Motor neuron (in vitro differentiated cells): ENCODE measurements at regions not wholly inside any gene's neighbourhood (a gene's known extent, or its start where the extent isn't known, plus 50 kb on each side); places are given as distances from the start of the nearest gene placed in this dataset.

ENCODE experiments used
- ATAC-seq, 8 experiments: fragments of 200-7000 bp; cut with Tn5 transposase; replicated peaks in 6 of 8; 2 replicates each; pipeline ENCODE4 v1.8.0; 2021; ENCODE audit warnings: mild to moderate bottlenecking in 8 of 8, moderate library complexity in 8 of 8
- H3K27ac ChIP-seq, 2 donors: fragments of 250-450 bp; sonication (Bioruptor Pico); 2 replicates each; pipeline ENCODE4 v1.9.0; 2021; ENCODE audit warnings: antibody characterized with exemption in 2 of 2, mild to moderate bottlenecking in 2 of 2, moderate library complexity in 1 of 2
- H3K4me1 ChIP-seq, 2 donors: fragments of 250-450 bp; sonication (Bioruptor Pico); replicated peaks in 1 of 2; 2 replicates each; pipeline ENCODE4 v1.6.1; 2021; ENCODE audit warnings: antibody characterized with exemption in 2 of 2, mild to moderate bottlenecking in 2 of 2, moderate library complexity in 1 of 2
- H3K4me3 ChIP-seq, 5 donors: fragments of 250-450 bp; sonication (Bioruptor Pico); 2 replicates each; pipeline ENCODE4 v1.9.0; 2021; ENCODE audit warnings: antibody characterized with exemption in 5 of 5, mild to moderate bottlenecking in 5 of 5, moderate library complexity in 4 of 5
- WGBS, 10 experiments: fragments of 450-650 bp; shearing (Covaris generic); methylation state at CpG; one replicate each; pipeline ENCODE4 v1.0.0; 2022; 5-methylcytosine and 5-hydroxymethylcytosine counted together
- in situ Hi-C, 9 experiments: fragments of 400-800 bp; cut with MboI; loops; one replicate each; pipeline ENCODE4 v1.15.0; 2021; ENCODE audit warnings: low sequenced_read_pairs in 9 of 9, low pct_unique_long_range_greater_than_20kb in 2 of 9; ENCODE audit not compliant: unreplicated experiment in 9 of 9

GRCh38 chr16:63082101-63082500, 1045.9 kb upstream of the CDH8 start:
- ATAC-seq, result no peak
- WGBS, 10 experiments, result 31 to 95% (median 70%) methylated on average over 1 to 2 of the region's 2 CpGs; no CpG with 5 or more reads in 2 of the 10 experiments
- Histone ChIP-seq H3K4me3 (no peak overlapping the region), H3K27ac (no peak overlapping the region), H3K4me1 (peaks cover 0 to 3% of the 10 kb centered on the region in 2 donors)
- in situ Hi-C loops, result no loop called here

GRCh38 chr16:63080746-63081145, 1044.5 kb upstream of the CDH8 start:
- WGBS, 10 experiments, result 0 to 100% (median 77%) methylated on average over 1 of the region's 1 CpG; no CpG with 5 or more reads in 2 of the 10 experiments
- peaks cover 0 to 3% of the 10 kb centered on the region in 2 donors for H3K4me1 ChIP-seq
- ATAC-seq, result no peak
- in situ Hi-C loops, result no loop called here
- H3K27ac ChIP-seq, result no peak overlapping the region
- no peak overlapping the region for H3K4me3 ChIP-seq

- Histone ChIP-seq H3K4me3 (no peak overlapping the region), H3K4me1 (peaks cover 0 to 22% of the 10 kb centered on the region in 2 donors), H3K27ac (no peak overlapping the region)
- 0 to 80% (median 28%) methylated on average over 1 to 4 of the region's 4 CpGs for WGBS, 10 experiments
- in situ Hi-C loops, result no loop called here
- ATAC-seq, result peak in 4 of 8 experiments; percentile 32 to 54 (median 52)
Measured at GRCh38 chr16:63069047-63069446, 1032.8 kb upstream of the CDH8 start.

GRCh38 chr16:63067141-63067540, 1030.9 kb upstream of the CDH8 start:
- ATAC-seq, result peak in 4 of 8 experiments; percentile 40 to 75 (median 72)

GRCh38 chr16:63066552-63066951, 1030.3 kb upstream of the CDH8 start:
- no peak for ATAC-seq
- Histone ChIP-seq H3K27ac (no peak overlapping the region), H3K4me1 (peaks cover 0 to 22% of the 10 kb centered on the region in 2 donors), H3K4me3 (no peak overlapping the region)
- WGBS, 10 experiments, result 8 to 88% (median 79%) methylated on average over 1 to 3 of the region's 3 CpGs; no CpG with 5 or more reads in 1 of the 10 experiments
- in situ Hi-C loops, result no loop called here

More at GRCh38 chr16:63067141-63067540, 1030.9 kb upstream of the CDH8 start:
- in situ Hi-C loops, result no loop called here
- H3K4me1 ChIP-seq, result peaks cover 0 to 22% of the 10 kb centered on the region in 2 donors
- H3K4me3 ChIP-seq, result no peak overlapping the region
- no peak overlapping the region for H3K27ac ChIP-seq

- 10 to 100% (median 91%) methylated on average over 2 to 6 of the region's 10 CpGs; no CpG with 5 or more reads in 6 of the 10 experiments for WGBS, 10 experiments
- Histone ChIP-seq H3K27ac (no peak overlapping the region), H3K4me1 (no peaks in the 10 kb centered on the region), H3K4me3 (no peak overlapping the region)
- in situ Hi-C loops, result no loop called here
- no peak for ATAC-seq
Measured at GRCh38 chr16:63061319-63061718, 1025.1 kb upstream of the CDH8 start.

GRCh38 chr16:63059676-63060075, 1023.4 kb upstream of the CDH8 start:
- H3K4me3 ChIP-seq, result no peak overlapping the region
- no peak overlapping the region for H3K27ac ChIP-seq
- H3K4me1 ChIP-seq, result no peaks in the 10 kb centered on the region
- ATAC-seq, result no peak
- in situ Hi-C loops, result no loop called here
- 45 to 100% (median 95%) methylated on average over 2 to 6 of the region's 6 CpGs; no CpG with 5 or more reads in 1 of the 10 experiments for WGBS, 10 experiments

GRCh38 chr16:63057341-63057740, 1021.1 kb upstream of the CDH8 start:
- in situ Hi-C loops, result no loop called here
- H3K4me3 ChIP-seq, result no peak overlapping the region
- no peak for ATAC-seq
- no peak overlapping the region for H3K27ac ChIP-seq
- no peaks in the 10 kb centered on the region for H3K4me1 ChIP-seq
- whole genome bisulfite sequencing, 10 experiments, result 7 to 100% (median 82%) methylated on average over 1 to 3 of the region's 3 CpGs

GRCh38 chr16:63050391-63050790, 1014.2 kb upstream of the CDH8 start:
- in situ Hi-C loops, result no loop called here
- 90 to 100% methylated on average over 1 of the region's 1 CpG; no CpG with 5 or more reads in 8 of the 10 experiments for WGBS, 10 experiments
- Histone ChIP-seq H3K27ac (no peak overlapping the region), H3K4me3 (no peak overlapping the region), H3K4me1 (no peaks in the 10 kb centered on the region)
- ATAC-seq, result no peak

GRCh38 chr16:63038397-63039106, 1002.3 kb upstream of the CDH8 start:
- Histone ChIP-seq H3K4me1 (peaks cover 24 to 26% of the 10 kb centered on the region in 2 donors), H3K4me3 (no peak overlapping the region), H3K27ac (peak overlapping the region in 1 of 2 donors; percentile 47)
- WGBS, 10 experiments, result 11 to 64% (median 39%) methylated on average over 1 to 6 of the region's 7 CpGs
- in situ Hi-C loops, result no loop called here
- ATAC-seq, result peak in 5 of 8 experiments; percentile 60 to 88 (median 83)

- 0 to 13% (median 0%) methylated on average over 1 of the region's 1 CpG for WGBS, 10 experiments
Measured at GRCh38 chr16:63037761-63038396, 1001.6 kb upstream of the CDH8 start.

GRCh38 chr16:63018581-63019223, 982.5 kb upstream of the CDH8 start:
- 17 to 91% (median 73%) methylated on average over 1 to 7 of the region's 7 CpGs for WGBS, 10 experiments
- H3K4me3 ChIP-seq, result no peak overlapping the region
- H3K27ac ChIP-seq, result no peak overlapping the region
- in situ Hi-C loops, result no loop called here
- ATAC-seq, result no peak
- no peaks in the 10 kb centered on the region for H3K4me1 ChIP-seq

More at GRCh38 chr16:63037761-63038396, 1001.6 kb upstream of the CDH8 start:
- in situ Hi-C loops, result no loop called here
- Histone ChIP-seq H3K4me1 (peaks cover 24 to 26% of the 10 kb centered on the region in 2 donors), H3K27ac (peak overlapping the region in 1 of 2 donors; percentile 47), H3K4me3 (no peak overlapping the region)
- peak in 7 of 8 experiments; percentile 22 to 91 (median 86) for ATAC-seq

- Histone ChIP-seq H3K4me1 (no peaks in the 10 kb centered on the region), H3K27ac (no peak overlapping the region), H3K4me3 (no peak overlapping the region)
- ATAC-seq, result no peak
- in situ Hi-C loops, result no loop called here
Measured at GRCh38 chr16:63008688-63009087, 972.5 kb upstream of the CDH8 start.
